SK-N-SH treated with all-trans-retinoic acid at 6 μM for 48 hours (cell line): ENCODE measurements at regions not wholly inside any gene's neighbourhood (a gene's known extent, or its start where the extent isn't known, plus 50 kb on each side); places are given as distances from the start of the nearest gene placed in this dataset.

ENCODE experiments used
- ATAC-seq: fragments of 200-7000 bp; cut with Tn5 transposase; 3 replicates; pipeline ENCODE4 v1.9.1; 2020; ENCODE audit warnings: mild to moderate bottlenecking, moderate library complexity
- ARNTL ChIP-seq: fragments of 450-650 bp; formaldehyde crosslinking; IDR thresholded peaks from 2 replicates; pipeline ENCODE4 v1.5.0; 2020; ENCODE audit warnings: low read depth, mild to moderate bottlenecking, moderate library complexity, borderline replicate concordance
- BACH2 ChIP-seq: fragments of 250-450 bp; sonication (Bioruptor Pico); IDR thresholded peaks from 2 replicates; pipeline ENCODE4 v1.9.0; 2021; ENCODE audit warnings: mild to moderate bottlenecking, borderline replicate concordance
- CREB5 ChIP-seq: fragments of 250-450 bp; sonication (Bioruptor Pico); IDR thresholded peaks from 2 replicates; pipeline ENCODE4 v1.5.1; 2020; ENCODE audit warnings: low read depth, mild to moderate bottlenecking, moderate library complexity
- CSRNP3 ChIP-seq: fragments of 250-450 bp; sonication (Bioruptor Pico); IDR thresholded peaks from 2 replicates; pipeline ENCODE4 v1.5.1; 2021; ENCODE audit warnings: mild to moderate bottlenecking, moderate library complexity
- ESRRG ChIP-seq: fragments of 250-450 bp; sonication (Bioruptor Pico); IDR thresholded peaks from 2 replicates; pipeline ENCODE4 v1.6.1; 2021; ENCODE audit warnings: mild to moderate bottlenecking
- GLIS3 ChIP-seq: fragments of 250-450 bp; sonication (Bioruptor Pico); IDR thresholded peaks from 2 replicates; pipeline ENCODE4 v1.5.0; 2020; ENCODE audit warnings: mild to moderate bottlenecking, moderate library complexity
- ISL1 ChIP-seq: fragments of 250-450 bp; sonication (Bioruptor Pico); IDR thresholded peaks from 2 replicates; pipeline ENCODE4 v2.1.2; 2022; ENCODE audit warnings: mild to moderate bottlenecking, moderate library complexity
- OSR1 ChIP-seq: fragments of 250-450 bp; sonication (Bioruptor Pico); IDR thresholded peaks from 2 replicates; pipeline ENCODE4 v1.8.0; 2022; ENCODE audit warnings: moderate library complexity, mild to moderate bottlenecking, inconsistent platforms
- PATZ1 ChIP-seq: fragments of 250-450 bp; sonication (Bioruptor Pico); IDR thresholded peaks from 2 replicates; pipeline ENCODE4 v1.8.0; 2020; ENCODE audit warnings: mild to moderate bottlenecking, moderate library complexity, borderline replicate concordance
- POU6F1 ChIP-seq: fragments of 250-450 bp; sonication (Bioruptor Pico); IDR thresholded peaks from 2 replicates; pipeline ENCODE4 v1.8.0; 2021; ENCODE audit warnings: low read depth, mild to moderate bottlenecking, moderate library complexity, borderline replicate concordance
- PPARA ChIP-seq: fragments of 250-450 bp; sonication (Bioruptor Pico); IDR thresholded peaks from 2 replicates; pipeline ENCODE4 v1.5.0; 2020; ENCODE audit warnings: mild to moderate bottlenecking, borderline replicate concordance
- RARB ChIP-seq: fragments of 250-450 bp; sonication (Bioruptor Pico); IDR thresholded peaks from 2 replicates; pipeline ENCODE4 v1.8.0; 2021; ENCODE audit warnings: mild to moderate bottlenecking, moderate library complexity
- TCF4 ChIP-seq: fragments of 250-450 bp; sonication (Bioruptor Pico); IDR thresholded peaks from 2 replicates; pipeline ENCODE4 v1.8.0; 2021; ENCODE audit warnings: mild to moderate bottlenecking, moderate library complexity, borderline replicate concordance
- TSHZ2 ChIP-seq: fragments of 250-450 bp; sonication (Bioruptor Pico); IDR thresholded peaks from 2 replicates; pipeline ENCODE4 v1.5.0; 2020; ENCODE audit warnings: mild to moderate bottlenecking, moderate library complexity
- ZC3H10 ChIP-seq: fragments of 250-450 bp; sonication (Bioruptor Pico); IDR thresholded peaks from 2 replicates; pipeline ENCODE4 v1.5.1; 2021; ENCODE audit warnings: mild to moderate bottlenecking, moderate library complexity
- ZFP3 ChIP-seq: fragments of 250-450 bp; sonication (Bioruptor Pico); IDR thresholded peaks from 2 replicates; pipeline ENCODE4 v1.5.0; 2020; ENCODE audit warnings: mild to moderate bottlenecking, moderate library complexity
- ZFP30 ChIP-seq: fragments of 450-650 bp; formaldehyde crosslinking; IDR thresholded peaks from 2 replicates; pipeline ENCODE4 v1.5.0; 2022; ENCODE audit warnings: mild to moderate bottlenecking, moderate library complexity
- ZNF565 ChIP-seq: fragments of 450-650 bp; formaldehyde crosslinking; conservative IDR thresholded peaks from 2 replicates; pipeline ENCODE4 v1.5.0; 2020; ENCODE audit warnings: low read depth, mild to moderate bottlenecking, moderate library complexity
- ZNF70 ChIP-seq: fragments of 450-650 bp; formaldehyde crosslinking; IDR thresholded peaks from 2 replicates; pipeline ENCODE4 v1.5.0; 2020; ENCODE audit warnings: mild to moderate bottlenecking, moderate library complexity
- ZNF8 ChIP-seq: fragments of 450-650 bp; formaldehyde crosslinking; IDR thresholded peaks from 2 replicates; pipeline ENCODE4 v1.5.0; 2020; ENCODE audit warnings: mild to moderate bottlenecking, moderate library complexity

GRCh38 chr7:131945957-131946544 lies 389.6 kb upstream of the PODXL start:
- ATAC-seq = no peak
- TF ChIP-seq GLIS3 (CRISPR knock-in tag) (no peak), PPARA (CRISPR knock-in tag) (no peak), TCF4 (CRISPR knock-in tag) (no peak), ESRRG (CRISPR knock-in tag) (no peak), ZNF565 (CRISPR knock-in tag) (no peak), ISL1 (CRISPR knock-in tag) (no peak), ZFP3 (no peak), BACH2 (no peak), POU6F1 (no peak), CREB5 (no peak), ZFP30 (no peak), RARB (CRISPR knock-in tag) (no peak), ZNF8 (no peak), PATZ1 (CRISPR knock-in tag) (no peak), CSRNP3 (CRISPR knock-in tag) (no peak), OSR1 (no peak), ZC3H10 (CRISPR knock-in tag) (no peak), ARNTL (CRISPR knock-in tag) (no peak), TSHZ2 (no peak), ZNF70 (no peak)

- TF ChIP-seq ZNF565 (CRISPR knock-in tag) = no peak
- TF ChIP-seq ZNF70 = 0 out of 2 replicates have a peak, but pooled peaks have one; percentile 9
- TF ChIP-seq TSHZ2 = 0 out of 2 replicates have a peak, but pooled peaks have one; percentile 25
- peak; percentile 85 for ATAC-seq
Measured at GRCh38 chr7:131945313-131945911, 389.0 kb upstream of the PODXL start.
